Stimulated activated CD8-positive, alpha-beta memory T cell treated with anti-CD3 and anti-CD28 coated beads, Interleukin-15, amount 100 ng/mL, for 1 hour (primary cell): ENCODE measurements at regions not wholly inside any gene's neighbourhood (a gene's known extent, or its start where the extent isn't known, plus 50 kb on each side); places are given as distances from the start of the nearest gene placed in this dataset.

ENCODE experiments used
- DNase-seq: peaks from one replicate; pipeline ENCODE4 v3.0.0-alpha.2; 2020; ENCODE audit warnings: low read depth

DNA sequence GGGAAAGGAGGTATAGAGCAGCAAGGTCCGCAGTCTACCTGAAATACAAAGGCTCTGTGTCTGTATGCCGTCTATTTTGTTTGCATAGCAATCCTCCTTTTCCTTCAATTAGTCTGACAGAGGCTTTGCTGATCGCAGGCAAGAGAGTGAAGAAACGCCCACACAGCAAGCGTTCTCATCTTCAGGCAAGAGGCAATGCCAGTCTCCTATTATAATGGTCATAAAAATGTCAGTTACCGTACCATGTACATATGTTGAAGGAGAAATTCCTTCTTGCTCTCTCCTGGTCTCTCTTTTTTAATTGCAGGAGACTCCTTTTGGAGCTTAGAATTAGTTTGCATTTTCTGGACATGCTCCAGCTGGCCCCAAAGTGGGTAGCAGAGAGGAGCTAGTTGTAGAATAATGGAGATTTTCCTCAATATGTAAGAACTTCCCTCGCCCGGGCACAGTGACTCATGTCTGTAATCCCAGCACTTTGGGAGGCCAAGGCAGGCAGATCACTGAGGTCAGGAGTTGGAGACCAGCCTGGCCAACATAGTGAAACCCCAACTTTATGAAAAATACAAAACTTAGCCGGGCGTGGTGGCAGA lies 139.5 kb downstream of the PFKFB3 start:
- DNase-seq, result no peak

- no peak for DNase-seq
Measured at GRCh38 chr10:6343305-6344010, 140.7 kb downstream of the PFKFB3 start.

DNA sequence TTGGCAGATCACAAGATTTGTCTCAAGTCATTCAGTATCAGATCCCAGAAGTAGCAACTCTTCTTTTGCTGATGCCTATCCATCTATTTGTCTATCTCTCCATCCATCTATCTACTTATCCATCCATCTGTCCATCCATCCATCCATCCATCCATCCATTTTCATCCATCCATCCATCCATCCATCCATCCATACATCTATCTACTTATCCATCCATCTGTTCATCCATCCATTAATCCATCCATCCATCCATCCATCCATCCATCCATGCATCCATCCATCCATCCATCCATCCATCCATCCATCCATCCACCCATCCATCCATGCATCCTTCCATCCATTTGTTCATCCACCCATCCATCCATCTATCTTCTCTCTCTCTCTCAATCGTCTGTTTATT lies 142.7 kb downstream of the PFKFB3 start:
- no peak for DNase-seq

- DNase-seq, result no peak
Measured at GRCh38 chr10:6346631-6347030, 143.9 kb downstream of the PFKFB3 start.

DNA sequence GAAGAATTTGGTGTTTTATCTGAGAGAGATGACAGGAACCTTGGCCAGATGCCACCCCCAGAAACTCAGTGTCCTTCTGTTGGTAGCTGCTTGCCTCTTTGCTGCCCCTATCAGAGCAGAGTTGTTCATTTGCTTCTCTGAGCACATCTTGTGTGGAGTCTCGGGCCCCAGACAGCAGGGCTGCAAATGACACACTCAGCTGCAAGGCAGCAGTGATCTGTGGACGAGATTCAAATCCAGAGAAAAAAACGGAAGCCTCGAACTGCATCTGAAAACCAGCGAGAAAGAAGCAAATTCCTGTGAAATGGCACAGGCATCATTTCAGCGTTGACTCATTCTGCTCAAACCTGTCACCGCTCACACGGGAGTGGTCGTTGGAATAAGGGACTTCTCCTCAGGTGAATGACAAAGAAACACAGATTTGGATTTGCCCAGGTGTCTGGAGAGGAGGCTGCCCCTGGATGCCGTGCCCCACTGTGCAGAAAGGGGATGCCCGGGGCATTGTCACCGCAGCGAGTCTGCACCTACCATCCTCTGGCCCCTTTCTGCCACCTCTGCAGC lies 144.7 kb downstream of the PFKFB3 start:
- DNase-seq, result peak; percentile 3

DNA sequence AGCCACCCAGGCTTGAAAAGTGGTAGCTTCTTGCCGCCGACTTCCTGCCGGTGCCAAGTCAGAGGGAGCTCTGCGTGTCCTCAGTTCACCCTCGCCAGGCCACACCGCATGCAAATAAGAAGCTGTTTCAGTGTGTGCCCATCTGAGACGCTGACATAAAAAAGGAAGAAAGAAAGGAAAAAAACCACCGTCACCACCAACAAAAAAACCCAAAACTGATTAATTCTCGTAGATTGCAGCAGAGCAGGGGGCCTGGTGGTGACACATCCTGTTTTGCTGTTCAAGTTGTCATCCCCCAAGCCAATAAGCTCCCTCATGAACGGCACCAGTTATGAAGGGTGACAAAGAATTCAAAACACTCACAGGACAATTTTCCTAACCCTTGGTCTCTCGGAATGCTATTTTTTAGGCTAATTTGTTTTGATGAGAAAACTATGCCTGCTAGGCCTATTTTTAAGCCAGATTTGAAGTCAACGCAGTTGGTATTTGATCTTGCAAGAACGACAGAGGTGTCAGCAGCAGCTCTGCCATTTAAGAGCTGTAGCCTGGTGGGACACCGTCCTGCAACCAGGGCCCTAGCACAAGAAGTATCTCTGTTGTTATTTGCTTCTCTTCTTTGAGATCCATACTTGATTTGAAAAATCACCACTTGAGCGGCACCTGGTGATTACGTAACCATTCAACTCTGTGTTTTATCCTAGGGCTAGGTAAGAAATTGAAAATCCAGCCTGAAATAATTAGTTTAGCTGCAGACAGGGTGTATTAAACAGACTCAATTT lies 145.6 kb downstream of the PFKFB3 start:
- DNase-seq, result peak; percentile 45

GRCh38 chr10:6349846-6350535 lies 147.3 kb downstream of the PFKFB3 start:
- no peak for DNase-seq

DNA sequence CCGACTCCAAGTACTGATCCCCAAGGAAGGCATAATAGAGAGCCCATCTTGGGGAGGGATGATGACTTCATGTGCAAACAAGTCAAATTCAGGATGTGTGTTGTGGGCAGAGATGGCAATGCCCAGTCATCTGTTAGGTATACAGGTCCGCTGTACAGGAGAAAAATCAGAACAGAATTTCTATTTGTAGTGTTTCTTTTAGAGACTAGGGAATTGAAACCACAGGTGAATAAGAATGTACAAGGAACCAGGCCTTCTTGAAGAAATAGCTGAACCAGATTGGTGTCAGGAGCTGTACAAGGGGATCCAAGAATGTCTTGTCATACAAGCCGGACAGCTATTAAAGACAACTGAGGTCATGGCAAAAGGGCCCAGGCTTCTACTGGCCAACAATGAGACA lies 147.9 kb downstream of the PFKFB3 start:
- no peak for DNase-seq

GRCh38 chr10:6351495-6351894 lies 148.8 kb downstream of the PFKFB3 start:
- DNase-seq, result no peak

DNA sequence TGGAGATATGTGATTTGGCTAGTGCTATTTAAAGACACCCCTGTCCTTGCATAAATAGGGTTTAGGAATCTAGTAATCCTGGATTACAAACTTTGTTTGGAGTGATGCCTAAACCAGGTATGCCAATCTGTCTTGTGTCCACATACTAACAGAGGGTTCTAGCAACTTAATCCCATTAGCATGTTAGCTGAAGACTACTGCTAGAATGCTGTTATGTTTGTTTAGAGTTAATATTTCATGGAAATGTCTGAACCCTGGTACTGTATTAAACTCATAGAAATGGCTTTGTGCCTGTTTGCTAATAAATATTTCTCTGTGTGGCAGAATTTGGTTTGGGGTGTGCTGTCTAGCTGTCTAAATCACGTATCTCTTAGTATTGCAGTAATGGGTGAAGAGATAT lies 150.8 kb downstream of the PFKFB3 start:
- DNase-seq, result no peak

DNA sequence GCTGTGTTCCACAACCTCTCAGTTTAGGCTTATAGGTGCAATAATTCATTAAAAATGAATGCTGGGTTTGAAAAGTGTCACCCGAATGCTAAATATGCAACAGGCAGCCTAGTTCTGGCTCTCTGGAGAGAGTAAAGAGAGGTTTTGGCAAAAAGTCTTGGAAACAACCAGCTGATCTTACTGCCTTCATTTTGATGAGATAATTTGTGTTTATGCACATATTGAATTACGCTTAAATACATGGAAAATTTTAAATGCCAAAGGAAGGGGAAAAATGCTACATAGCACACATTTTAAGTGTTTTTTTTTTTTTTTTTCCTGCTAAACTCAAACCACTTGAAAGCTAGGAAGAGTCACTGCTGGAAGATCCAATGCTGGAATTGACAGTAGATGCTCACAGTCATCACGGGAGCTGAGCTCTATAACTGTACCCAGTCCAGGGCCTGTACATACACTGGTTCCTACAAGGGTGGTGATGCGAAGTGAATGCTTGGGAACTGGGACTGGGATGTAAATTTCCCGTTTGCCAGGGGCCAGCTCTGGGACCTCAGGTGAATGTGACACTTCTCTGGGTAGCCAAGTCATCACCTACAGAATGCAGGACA lies 151.5 kb downstream of the PFKFB3 start:
- no peak for DNase-seq

DNA sequence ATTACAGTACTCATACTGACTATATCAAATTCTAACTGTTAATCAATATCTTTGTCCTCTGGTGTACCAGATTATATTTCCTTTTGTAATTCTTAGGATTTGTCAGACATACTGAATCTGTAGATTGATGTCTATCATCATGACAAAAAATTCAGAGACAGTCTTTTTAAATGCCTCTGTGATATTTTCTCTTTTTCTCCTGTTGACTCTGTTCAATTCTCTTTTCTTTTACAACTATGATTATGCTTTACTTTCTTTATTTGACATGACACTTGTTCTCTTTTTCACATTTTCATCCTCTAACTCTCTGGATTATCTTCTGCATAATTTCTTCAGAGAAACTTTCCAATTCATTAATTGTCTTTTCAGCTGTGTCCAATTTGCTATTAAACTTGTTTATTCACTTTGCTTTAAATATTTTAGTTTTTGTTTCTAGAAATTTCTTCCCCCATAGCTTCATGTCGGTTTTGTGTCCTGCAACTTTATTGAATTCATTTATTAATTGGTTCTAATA lies 153.6 kb downstream of the PFKFB3 start:
- DNase-seq, result no peak

DNA sequence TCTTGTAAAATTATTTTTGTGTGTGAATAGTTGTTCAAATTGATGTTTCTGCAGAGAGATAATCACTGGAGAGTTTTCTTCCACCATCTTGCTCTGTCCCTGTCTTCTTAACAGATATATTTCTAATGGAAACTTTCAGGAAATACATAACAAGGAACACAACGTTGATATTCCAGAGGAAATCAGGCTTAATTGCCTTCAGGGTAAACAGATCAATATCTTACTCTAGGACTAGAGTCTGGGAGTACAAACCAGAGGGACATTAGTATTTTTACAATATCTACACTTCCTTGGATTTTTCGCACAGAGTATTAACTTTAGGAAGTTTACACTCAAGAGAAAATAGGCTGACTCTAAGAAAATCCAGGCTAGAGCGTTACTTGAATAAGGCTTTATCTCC lies 159.1 kb downstream of the PFKFB3 start:
- no peak for DNase-seq

- DNase-seq, result no peak
Measured at GRCh38 chr10:6362879-6363278, 160.1 kb downstream of the PFKFB3 start.

DNA sequence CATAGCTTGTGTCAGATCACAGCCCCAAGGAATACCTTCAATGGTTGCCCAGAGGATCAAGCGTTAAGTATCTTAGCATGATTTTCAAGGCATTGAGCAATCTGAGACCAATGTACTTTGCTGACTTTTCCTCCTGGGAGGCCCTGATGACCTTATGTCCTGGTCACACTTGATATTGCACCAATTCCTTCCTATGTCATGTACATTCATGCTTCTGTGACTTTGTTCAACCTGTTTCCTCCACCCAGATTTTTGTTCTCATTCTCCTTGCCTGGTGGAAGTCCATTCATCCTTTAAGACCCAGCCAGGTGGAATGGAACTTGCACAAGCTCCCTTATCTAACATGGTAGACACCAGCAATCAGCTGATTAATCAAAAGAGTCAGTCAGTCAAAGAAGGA lies 160.8 kb downstream of the PFKFB3 start:
- no peak for DNase-seq

GRCh38 chr10:6364283-6364682 lies 161.6 kb downstream of the PFKFB3 start:
- no peak for DNase-seq

DNA sequence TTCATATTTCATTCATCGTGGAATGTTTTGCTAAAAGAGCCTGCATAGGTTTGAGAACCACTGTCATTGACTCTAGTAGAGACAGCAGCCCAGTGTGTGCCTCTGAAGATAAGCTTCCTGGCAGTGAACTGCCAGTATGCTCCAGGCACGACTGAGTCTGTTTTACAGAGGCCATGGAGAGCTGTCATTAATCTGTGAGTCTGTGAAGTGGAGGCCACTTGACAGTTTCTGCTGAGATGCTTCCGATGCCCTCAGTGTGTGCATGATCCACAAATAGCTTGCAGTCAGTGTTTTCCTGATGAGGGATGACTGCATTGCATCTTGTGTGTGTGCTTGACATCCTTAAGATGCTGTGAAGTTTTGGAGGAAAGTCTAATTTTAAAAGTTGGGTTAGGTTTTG lies 162.2 kb downstream of the PFKFB3 start:
- no peak for DNase-seq

GRCh38 chr10:6365384-6365783 lies 162.7 kb downstream of the PFKFB3 start:
- no peak for DNase-seq
